Stimulated activated CD4-positive, alpha-beta T cell treated with anti-CD3 and anti-CD28 coated beads, Interleukin-1b, Interleukin-23, amount 100 ng/mL, for 48 hours (primary cell): ENCODE measurements at regions not wholly inside any gene's neighbourhood (a gene's known extent, or its start where the extent isn't known, plus 50 kb on each side); places are given as distances from the start of the nearest gene placed in this dataset.

ENCODE experiments used
- DNase-seq: peaks from one replicate; pipeline ENCODE4 v3.0.0-alpha.2; 2020

- no peak for DNase-seq
These were observed 799.7 kb downstream of the DACH1 start for GRCh38 chr13:71067165-71067815.

GRCh38 chr13:71056581-71056980 is 810.4 kb downstream of the DACH1 start:
- DNase-seq, result no peak

- DNase-seq, result no peak
These were observed 811.4 kb downstream of the DACH1 start for GRCh38 chr13:71055644-71056043.

- DNase-seq, result no peak
These were observed 812.0 kb downstream of the DACH1 start for GRCh38 chr13:71055047-71055446.

GRCh38 chr13:71054358-71054757 is 812.6 kb downstream of the DACH1 start:
- no peak for DNase-seq

GRCh38 chr13:71051573-71051972 is 815.4 kb downstream of the DACH1 start:
- DNase-seq, result no peak

GRCh38 chr13:71046360-71047079 is 820.5 kb downstream of the DACH1 start:
- DNase-seq, result no peak

- DNase-seq, result no peak
These were observed 821.9 kb downstream of the DACH1 start for GRCh38 chr13:71045101-71045500.

GRCh38 chr13:71039440-71039839 is 827.6 kb downstream of the DACH1 start:
- no peak for DNase-seq

- no peak for DNase-seq
These were observed 833.0 kb downstream of the DACH1 start for GRCh38 chr13:71034018-71034417.

- no peak for DNase-seq
These were observed 834.0 kb downstream of the DACH1 start for GRCh38 chr13:71033026-71033425.

GRCh38 chr13:71030784-71031183 is 836.2 kb downstream of the DACH1 start:
- DNase-seq, result no peak

GRCh38 chr13:71028884-71029283 is 838.1 kb downstream of the DACH1 start:
- no peak for DNase-seq

GRCh38 chr13:71021825-71022422 is 845.1 kb downstream of the DACH1 start:
- DNase-seq, result no peak

- no peak for DNase-seq
These were observed 848.0 kb downstream of the DACH1 start for GRCh38 chr13:71018995-71019394.

- DNase-seq, result no peak
These were observed 848.5 kb downstream of the DACH1 start for GRCh38 chr13:71018544-71018943.

- DNase-seq, result no peak
These were observed 849.4 kb downstream of the DACH1 start for GRCh38 chr13:71017607-71018006.

- DNase-seq, result no peak
These were observed 851.5 kb downstream of the DACH1 start for GRCh38 chr13:71015516-71015915.

GRCh38 chr13:71015021-71015420 is 852.0 kb downstream of the DACH1 start:
- no peak for DNase-seq

- no peak for DNase-seq
These were observed 861.1 kb downstream of the DACH1 start for GRCh38 chr13:71005919-71006318.

GRCh38 chr13:70995338-70995737 is 871.7 kb downstream of the DACH1 start:
- DNase-seq, result no peak

- no peak for DNase-seq
These were observed 872.8 kb downstream of the DACH1 start for GRCh38 chr13:70994191-70994590.

- DNase-seq, result no peak
These were observed 878.8 kb upstream of the KLHL1 start for GRCh38 chr13:70987043-70987442.

GRCh38 chr13:70985371-70985770 is 877.1 kb upstream of the KLHL1 start:
- DNase-seq, result no peak
